ENCODE measurements at regions not wholly inside any gene's neighbourhood (a gene's known extent, or its start where the extent isn't known, plus 50 kb on each side); places are given as distances from the start of the nearest gene placed in this dataset.

DNA sequence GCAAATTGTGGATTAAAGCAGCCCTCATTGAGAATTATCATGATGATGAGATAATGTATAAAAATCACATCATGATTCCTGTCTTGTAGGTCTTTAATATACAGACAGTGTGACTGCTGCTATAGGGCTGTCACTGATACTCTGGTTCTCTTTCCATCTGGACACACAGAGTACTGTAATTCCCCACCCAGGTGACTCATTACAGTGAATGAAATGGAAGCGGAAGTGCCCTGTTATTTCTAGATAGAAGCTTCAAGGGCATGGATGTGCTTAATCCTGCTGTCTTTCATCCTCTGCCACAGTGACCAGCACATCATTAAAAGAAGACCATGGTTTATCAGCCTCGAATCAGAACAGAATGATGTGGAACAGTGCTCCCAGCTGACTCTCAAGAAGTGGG is 1234.0 kb downstream of the SORCS3 start:
- intact Hi-C loops (cut with micrococcal nuclease), result no loop called here
- ATAC-seq (no peak), DNase-seq (no peak)
- no peaks in the 10 kb centered on the region for H3K9me3 Mint-ChIP-seq
- H3K27me3 Mint-ChIP-seq, result no peaks in the 10 kb centered on the region
- H3K4me3 Mint-ChIP-seq, result no peak overlapping the region
- CTCF ChIA-PET, result no interaction called here
- no peaks in the 10 kb centered on the region for H3K4me1 Mint-ChIP-seq (ENCODE audit: low read depth)
- POLR2A ChIA-PET, result no interaction called here
- no peaks in the 10 kb centered on the region for H3K36me3 Mint-ChIP-seq (ENCODE audit: low read depth)
- H3K27ac Mint-ChIP-seq, result no peak overlapping the region
- TF ChIP-seq, protein P1, sequence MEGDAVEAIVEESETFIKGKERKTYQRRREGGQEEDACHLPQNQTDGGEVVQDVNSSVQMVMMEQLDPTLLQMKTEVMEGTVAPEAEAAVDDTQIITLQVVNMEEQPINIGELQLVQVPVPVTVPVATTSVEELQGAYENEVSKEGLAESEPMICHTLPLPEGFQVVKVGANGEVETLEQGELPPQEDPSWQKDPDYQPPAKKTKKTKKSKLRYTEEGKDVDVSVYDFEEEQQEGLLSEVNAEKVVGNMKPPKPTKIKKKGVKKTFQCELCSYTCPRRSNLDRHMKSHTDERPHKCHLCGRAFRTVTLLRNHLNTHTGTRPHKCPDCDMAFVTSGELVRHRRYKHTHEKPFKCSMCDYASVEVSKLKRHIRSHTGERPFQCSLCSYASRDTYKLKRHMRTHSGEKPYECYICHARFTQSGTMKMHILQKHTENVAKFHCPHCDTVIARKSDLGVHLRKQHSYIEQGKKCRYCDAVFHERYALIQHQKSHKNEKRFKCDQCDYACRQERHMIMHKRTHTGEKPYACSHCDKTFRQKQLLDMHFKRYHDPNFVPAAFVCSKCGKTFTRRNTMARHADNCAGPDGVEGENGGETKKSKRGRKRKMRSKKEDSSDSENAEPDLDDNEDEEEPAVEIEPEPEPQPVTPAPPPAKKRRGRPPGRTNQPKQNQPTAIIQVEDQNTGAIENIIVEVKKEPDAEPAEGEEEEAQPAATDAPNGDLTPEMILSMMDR (IDR thresholded peaks at IDR 0.05), result no peak

GRCh38 chr10:105872665-105873064 is 1231.6 kb downstream of the SORCS3 start:
- Mint-ChIP-seq H3K4me1 (ENCODE audit: low read depth) (no peaks in the 10 kb centered on the region), H3K27me3 (no peaks in the 10 kb centered on the region), H3K27ac (no peak overlapping the region), H3K9me3 (no peaks in the 10 kb centered on the region), H3K4me3 (no peak overlapping the region), H3K36me3 (ENCODE audit: low read depth) (no peaks in the 10 kb centered on the region)
- intact Hi-C loops (cut with micrococcal nuclease), result no loop called here
- DNase-seq (no peak), ATAC-seq (no peak)
- POLR2A ChIA-PET, result no interaction called here
- TF ChIP-seq, protein P1 (IDR thresholded peaks at IDR 0.05), result no peak
- CTCF ChIA-PET, result no interaction called here

DNA sequence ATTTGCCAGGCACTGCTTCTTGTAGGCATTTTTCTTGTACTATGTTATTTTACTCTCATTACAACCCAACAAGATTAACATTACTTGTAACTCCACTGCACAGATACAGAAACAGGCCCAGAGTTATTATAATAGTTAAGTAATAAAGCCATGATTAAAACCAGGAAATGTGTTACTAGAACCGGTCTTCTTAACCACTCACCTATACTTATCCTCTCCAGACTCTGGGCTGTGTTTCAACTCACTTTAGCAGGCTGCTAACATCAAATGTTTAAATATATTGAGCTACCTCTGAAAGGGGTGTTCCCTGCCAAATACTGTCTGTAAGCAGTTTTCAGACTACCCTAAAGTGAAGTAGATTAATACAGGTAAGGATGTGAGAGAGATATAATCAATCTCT is 1227.8 kb downstream of the SORCS3 start:
- ChIA-PET POLR2A (no interaction called here), CTCF (no interaction called here)
- Mint-ChIP-seq H3K4me1 (ENCODE audit: low read depth) (no peaks in the 10 kb centered on the region), H3K27me3 (no peaks in the 10 kb centered on the region), H3K9me3 (no peaks in the 10 kb centered on the region), H3K4me3 (no peak overlapping the region), H3K36me3 (ENCODE audit: low read depth) (no peaks in the 10 kb centered on the region), H3K27ac (no peak overlapping the region)
- ATAC-seq (no peak), DNase-seq (no peak)
- TF ChIP-seq, protein P1 (IDR thresholded peaks at IDR 0.05), result no peak
- intact Hi-C loops (cut with micrococcal nuclease), result no loop called here

- Mint-ChIP-seq H3K4me3 (no peak overlapping the region), H3K27me3 (no peaks in the 10 kb centered on the region), H3K4me1 (ENCODE audit: low read depth) (no peaks in the 10 kb centered on the region), H3K36me3 (ENCODE audit: low read depth) (no peaks in the 10 kb centered on the region), H3K9me3 (no peaks in the 10 kb centered on the region), H3K27ac (no peak overlapping the region)
- ATAC-seq (no peak), DNase-seq (no peak)
- intact Hi-C loops (cut with micrococcal nuclease), result no loop called here
- ChIA-PET POLR2A (no interaction called here), CTCF (no interaction called here)
- TF ChIP-seq, protein P1 (IDR thresholded peaks at IDR 0.05), result no peak
Observed at GRCh38 chr10:105864854-105865253, 1223.8 kb downstream of the SORCS3 start.

GRCh38 chr10:105857268-105858264 is 1216.5 kb downstream of the SORCS3 start:
- no peaks in the 10 kb centered on the region for H3K36me3 Mint-ChIP-seq (ENCODE audit: low read depth)
- CTCF ChIA-PET, result no interaction called here
- H3K27ac Mint-ChIP-seq, result no peak overlapping the region
- H3K4me1 Mint-ChIP-seq (ENCODE audit: low read depth), result peaks cover 3% of the 10 kb centered on the region
- H3K27me3 Mint-ChIP-seq, result no peaks in the 10 kb centered on the region
- H3K9me3 Mint-ChIP-seq, result no peaks in the 10 kb centered on the region
- DNase-seq (no peak), ATAC-seq (no peak)
- intact Hi-C loops (cut with micrococcal nuclease), result no loop called here
- H3K4me3 Mint-ChIP-seq, result no peak overlapping the region
- POLR2A ChIA-PET, result no interaction called here
- TF ChIP-seq, protein P1 (IDR thresholded peaks at IDR 0.05), result no peak
